AG08396 (cell line): ENCODE measurements at regions not wholly inside any gene's neighbourhood (a gene's known extent, or its start where the extent isn't known, plus 50 kb on each side); places are given as distances from the start of the nearest gene placed in this dataset.
"Not testable (repeated sequence)": the region's sequence is repeated elsewhere in the genome, so short reads cannot be mapped to it uniquely, and the experiment has no call there.

Experiments
- DNase-seq: peaks from one replicate; pipeline ENCODE4 v3.0.0; 2012; ENCODE audit warnings: low spot score, mixed read lengths

GRCh38 chr16:29218649-29219048, 187.9 kb downstream of the NPIPB11 start:
- DNase-seq: not testable (repeated sequence)

- DNase-seq: not testable (repeated sequence)
These were observed 188.3 kb downstream of the NPIPB11 start for GRCh38 chr16:29218171-29218570.

GRCh38 chr16:29217752-29218126, 188.8 kb downstream of the NPIPB11 start:
- not testable (repeated sequence) for DNase-seq

- DNase-seq: not testable (repeated sequence)
These were observed 189.3 kb downstream of the NPIPB11 start for GRCh38 chr16:29217104-29217751.

GRCh38 chr16:29213770-29214169, 192.7 kb downstream of the NPIPB11 start:
- not testable (repeated sequence) for DNase-seq

GRCh38 chr16:29213251-29213650, 193.3 kb downstream of the NPIPB11 start:
- not testable (repeated sequence) for DNase-seq

- not testable (repeated sequence) for DNase-seq
These were observed 194.2 kb downstream of the NPIPB11 start for GRCh38 chr16:29212084-29213027.

- not testable (repeated sequence) for DNase-seq
These were observed 195.1 kb downstream of the NPIPB11 start for GRCh38 chr16:29211456-29211855.

- DNase-seq: not testable (repeated sequence)
These were observed 196.0 kb downstream of the NPIPB11 start for GRCh38 chr16:29210299-29211150.

- not testable (repeated sequence) for DNase-seq
These were observed 200.4 kb downstream of the NPIPB11 start for GRCh38 chr16:29206120-29206519.

GRCh38 chr16:29205151-29205550, 201.4 kb downstream of the NPIPB11 start:
- DNase-seq: not testable (repeated sequence)

GRCh38 chr16:29204806-29205135, 201.7 kb downstream of the NPIPB11 start:
- DNase-seq: no peak

GRCh38 chr16:29203933-29204805, 202.3 kb downstream of the NPIPB11 start:
- DNase-seq: not testable (repeated sequence)

GRCh38 chr16:29203046-29203932, 203.2 kb downstream of the NPIPB11 start:
- not testable (repeated sequence) for DNase-seq

GRCh38 chr16:29202642-29203041, 203.9 kb downstream of the NPIPB11 start:
- DNase-seq: not testable (repeated sequence)

GRCh38 chr16:29202025-29202632, 204.4 kb downstream of the NPIPB11 start:
- not testable (repeated sequence) for DNase-seq

- DNase-seq: not testable (repeated sequence)
These were observed 205.1 kb downstream of the NPIPB11 start for GRCh38 chr16:29201296-29202024.

- DNase-seq: not testable (repeated sequence)
These were observed 205.8 kb downstream of the NPIPB11 start for GRCh38 chr16:29200681-29201080.

GRCh38 chr16:29200135-29200601, 206.3 kb downstream of the NPIPB11 start:
- not testable (repeated sequence) for DNase-seq
